Erythroblast (primary cell): ENCODE measurements at regions not wholly inside any gene's neighbourhood (a gene's known extent, or its start where the extent isn't known, plus 50 kb on each side); places are given as distances from the start of the nearest gene placed in this dataset.

ENCODE experiments used
- GATA1 ChIP-seq: IDR thresholded peaks from 2 replicates; pipeline ENCODE4 v1.6.1; 2011; ENCODE audit warnings: low read depth, mild to moderate bottlenecking, control low read depth, low read length, moderate library complexity
- POLR2A ChIP-seq: IDR thresholded peaks from 2 replicates; pipeline ENCODE4 v1.6.1; 2011; ENCODE audit warnings: mild to moderate bottlenecking, low read length

DNA sequence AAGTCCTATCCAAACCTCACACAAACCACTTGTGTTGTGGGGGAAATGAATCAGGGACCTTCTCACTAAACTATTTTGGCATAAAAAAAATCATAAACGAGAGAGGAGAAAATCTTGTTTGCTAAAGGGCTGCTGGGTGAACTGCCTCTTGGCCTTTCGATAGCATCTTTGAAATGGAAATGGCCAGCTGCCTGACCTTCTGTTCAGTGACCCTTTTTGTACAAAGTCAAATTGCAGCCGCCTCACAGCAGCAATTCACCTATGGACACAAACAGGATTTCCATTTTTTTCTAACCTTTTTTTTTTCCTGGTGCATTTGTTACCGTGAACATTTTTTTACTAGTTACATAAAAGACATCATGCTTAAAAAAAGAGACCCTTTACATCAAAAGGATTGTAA, 89.0 kb upstream of the ONECUT1 start:
- TF ChIP-seq POLR2A (no peak), GATA1 (no peak)
